Stimulated activated CD4-positive, alpha-beta T cell treated with anti-CD3 and anti-CD28 coated beads, TNF-alpha, amount 100 ng/mL, for 4 hours (primary cell): ENCODE measurements at regions not wholly inside any gene's neighbourhood (a gene's known extent, or its start where the extent isn't known, plus 50 kb on each side); places are given as distances from the start of the nearest gene placed in this dataset.

Experiments
- DNase-seq, 3 experiments: peaks; one replicate each; pipeline ENCODE4 v3.0.0-alpha.2; 2020; ENCODE audit warnings: low read depth in 3 of 3

DNA sequence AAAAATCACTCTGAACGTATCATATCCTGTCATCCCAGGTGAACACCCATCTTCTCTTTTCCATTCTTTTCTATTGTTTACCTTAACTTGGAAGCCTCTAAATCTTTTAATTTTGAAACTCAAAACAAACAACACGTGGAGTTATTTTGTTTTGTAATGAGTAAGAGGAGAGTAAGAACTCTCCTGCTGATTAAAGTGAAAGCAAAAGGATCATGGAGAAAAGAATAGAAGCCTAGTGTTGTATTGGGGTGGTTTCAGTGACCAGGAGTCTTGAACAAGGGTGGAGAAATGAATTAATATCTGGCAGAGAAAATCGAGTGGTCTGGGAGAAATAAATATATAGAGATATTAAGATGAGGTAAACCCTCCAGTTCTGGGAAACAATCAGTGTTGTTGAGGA lies 237.4 kb upstream of the UGT8 start:
- DNase-seq = no peak

DNA sequence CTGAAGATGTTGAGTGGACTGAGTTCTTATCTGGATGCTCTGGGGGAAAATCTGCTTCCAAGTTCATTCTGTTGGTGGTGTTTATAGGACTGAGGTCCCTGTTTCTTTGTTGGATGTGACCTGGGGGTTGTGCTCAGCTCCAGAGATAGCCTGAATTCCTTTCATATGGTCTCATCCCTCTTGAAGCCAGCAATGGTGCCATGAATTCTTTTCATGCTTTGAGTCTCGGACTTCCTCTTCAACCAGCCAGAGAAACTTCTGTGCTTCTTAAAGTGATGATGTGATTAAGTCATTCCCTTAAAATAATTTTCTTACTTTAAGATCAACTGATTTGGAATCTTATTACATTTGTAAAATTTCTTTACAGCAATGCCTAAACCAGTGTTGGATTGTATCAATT lies 233.8 kb upstream of the UGT8 start:
- no peak for DNase-seq

DNA sequence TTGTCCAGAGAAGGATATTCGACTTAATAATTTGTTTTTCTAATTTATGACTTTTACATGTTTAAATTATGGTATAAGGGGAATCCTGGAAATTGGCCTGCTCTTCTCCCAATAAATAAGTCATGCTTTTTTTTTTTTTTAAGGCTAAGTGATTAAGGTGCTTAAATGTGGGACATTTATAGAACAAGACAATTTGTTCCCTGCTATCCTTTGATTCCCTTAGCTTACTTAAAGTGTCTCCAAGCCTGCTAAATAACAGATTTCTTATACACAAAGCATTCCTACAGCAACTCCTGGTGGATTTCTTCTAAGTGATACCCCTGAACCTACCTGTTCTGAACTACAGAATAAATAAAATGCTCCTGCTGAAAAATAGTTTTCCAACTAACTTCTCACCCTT lies 233.0 kb upstream of the UGT8 start:
- DNase-seq = no peak

DNA sequence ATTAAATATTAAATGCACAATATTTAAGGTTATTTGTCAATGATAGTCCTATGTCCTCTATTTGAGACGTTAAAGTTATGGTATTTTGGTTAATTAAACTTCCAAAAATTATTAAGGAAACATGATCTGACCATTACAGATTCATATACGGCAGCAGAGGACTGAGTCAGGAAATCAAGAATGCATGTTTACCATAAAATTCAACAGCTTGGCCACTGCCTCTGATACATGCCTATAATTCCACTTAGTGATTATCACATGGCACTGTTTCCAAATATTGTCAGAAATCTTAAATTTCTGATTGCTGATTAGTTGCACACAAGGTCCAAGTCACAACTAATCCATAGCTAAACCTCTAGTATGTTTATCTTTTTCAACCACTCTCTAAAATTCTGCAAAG lies 232.2 kb upstream of the UGT8 start:
- no peak for DNase-seq

DNA sequence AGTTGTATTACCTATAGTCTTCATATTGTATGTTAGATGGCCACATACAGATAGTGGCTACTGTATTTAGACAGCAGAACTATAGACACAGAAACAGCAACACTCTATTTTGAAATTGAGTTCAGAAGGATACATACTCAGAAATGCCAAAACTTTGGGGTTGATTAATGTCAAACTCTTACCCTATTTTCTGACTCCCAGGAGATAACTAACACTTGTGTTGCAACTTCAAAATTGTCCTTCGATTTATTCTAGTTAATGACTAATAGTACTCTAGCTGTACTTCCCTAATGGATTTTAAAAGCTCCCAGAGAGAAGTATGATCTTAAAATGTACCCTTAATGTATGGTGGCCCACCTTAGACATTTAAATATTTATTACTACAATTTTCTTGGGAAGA lies 229.9 kb upstream of the UGT8 start:
- no peak for DNase-seq

GRCh38 chr4:114373508-114373907 lies 225.1 kb upstream of the UGT8 start:
- no peak for DNase-seq

DNA sequence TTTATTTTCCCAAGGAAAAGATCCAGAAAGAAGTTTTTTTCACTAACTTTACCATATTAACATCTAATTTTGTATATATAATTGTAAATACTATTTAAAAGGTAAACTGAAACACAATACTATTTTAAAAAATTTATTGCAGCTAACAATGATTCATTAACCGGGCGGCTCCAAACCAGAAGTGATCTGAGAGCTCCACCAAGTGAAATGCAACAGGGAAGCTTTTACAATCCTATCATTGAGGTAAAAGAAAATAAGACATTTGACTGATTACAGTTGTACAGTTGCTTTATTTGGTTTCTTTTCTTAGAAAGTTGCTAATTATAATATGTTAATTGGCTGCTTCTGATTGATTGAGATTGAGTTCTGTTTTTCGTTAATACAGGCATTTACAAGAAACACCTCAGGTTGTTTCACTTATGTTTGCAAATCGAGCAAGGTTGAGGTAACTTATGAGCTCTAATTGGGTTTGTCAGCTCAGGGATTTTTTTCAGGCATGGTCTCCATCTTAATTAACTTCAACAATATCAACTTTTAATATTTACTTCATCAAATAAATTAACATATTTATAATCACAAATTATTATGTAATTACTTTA lies 220.2 kb upstream of the UGT8 start:
- no peak for DNase-seq

- no peak for DNase-seq
Observed at GRCh38 chr4:114383067-114383466, 215.5 kb upstream of the UGT8 start.

DNA sequence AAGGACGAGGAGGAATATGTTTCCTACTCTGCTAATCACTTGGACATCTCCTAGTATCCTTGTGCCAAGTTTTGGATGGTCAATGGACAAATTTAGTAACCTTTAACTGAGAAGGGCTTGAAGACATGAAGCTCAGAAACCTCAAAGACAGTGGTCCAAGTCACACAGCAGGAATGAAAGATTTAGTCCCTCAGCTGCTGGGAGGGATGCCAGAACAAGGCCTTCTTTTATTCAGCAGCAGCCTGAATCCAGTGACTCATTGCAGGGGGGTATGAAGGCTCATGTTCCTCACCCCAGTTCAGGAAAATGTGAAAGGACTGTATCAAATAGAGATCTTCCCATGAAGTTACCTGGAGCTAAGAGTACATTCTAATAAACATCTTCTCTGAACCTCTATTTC lies 214.9 kb upstream of the UGT8 start:
- DNase-seq = no peak

DNA sequence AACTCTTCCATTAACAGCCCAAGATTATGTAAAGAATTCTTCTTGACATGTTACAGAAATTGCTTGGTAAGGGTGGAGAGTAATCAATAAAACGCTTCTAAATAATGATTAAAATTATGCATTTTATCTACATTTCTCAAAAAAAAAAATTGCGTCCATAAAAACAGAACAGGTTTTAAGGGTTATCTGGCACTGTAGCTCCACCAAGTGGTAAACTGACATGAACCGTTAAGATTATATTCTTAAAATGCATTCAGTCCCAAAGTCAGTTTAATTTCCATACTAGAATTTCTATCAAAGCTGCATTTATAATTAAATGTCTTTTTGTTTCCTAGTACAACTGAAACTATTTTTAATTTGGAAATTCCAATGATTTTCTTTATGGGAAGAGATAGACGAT lies 214.0 kb upstream of the UGT8 start:
- no peak for DNase-seq

GRCh38 chr4:114385195-114385985 lies 213.2 kb upstream of the UGT8 start:
- no peak for DNase-seq

DNA sequence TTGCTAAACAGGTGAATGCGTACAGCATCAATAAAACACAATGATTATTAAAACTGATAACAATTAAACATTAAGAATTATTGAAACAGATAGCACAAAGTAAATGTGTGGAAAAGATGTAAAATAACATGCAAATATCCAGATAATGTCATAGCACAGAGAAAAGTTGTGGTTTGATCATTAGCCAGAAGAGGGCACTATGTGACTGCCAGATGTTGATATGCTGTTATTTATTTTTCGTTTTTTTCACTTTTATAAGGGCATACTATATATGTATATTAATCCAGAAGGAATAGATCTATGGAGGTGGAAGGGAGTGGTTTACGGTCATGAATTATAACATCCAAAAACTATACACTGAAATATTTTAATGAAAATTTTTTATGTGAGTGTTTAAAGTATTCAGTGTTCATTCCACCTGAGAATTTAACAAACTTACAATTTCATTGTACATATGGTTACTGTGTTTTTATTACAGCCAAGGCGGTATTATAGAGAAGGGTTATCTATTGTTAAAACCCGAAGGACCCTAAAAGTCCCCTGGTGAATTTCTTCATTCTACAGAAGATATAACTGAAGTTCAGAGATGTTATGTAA lies 211.9 kb upstream of the UGT8 start:
- no peak for DNase-seq

- DNase-seq = no peak
Observed at GRCh38 chr4:114389070-114389685, 209.4 kb upstream of the UGT8 start.

DNA sequence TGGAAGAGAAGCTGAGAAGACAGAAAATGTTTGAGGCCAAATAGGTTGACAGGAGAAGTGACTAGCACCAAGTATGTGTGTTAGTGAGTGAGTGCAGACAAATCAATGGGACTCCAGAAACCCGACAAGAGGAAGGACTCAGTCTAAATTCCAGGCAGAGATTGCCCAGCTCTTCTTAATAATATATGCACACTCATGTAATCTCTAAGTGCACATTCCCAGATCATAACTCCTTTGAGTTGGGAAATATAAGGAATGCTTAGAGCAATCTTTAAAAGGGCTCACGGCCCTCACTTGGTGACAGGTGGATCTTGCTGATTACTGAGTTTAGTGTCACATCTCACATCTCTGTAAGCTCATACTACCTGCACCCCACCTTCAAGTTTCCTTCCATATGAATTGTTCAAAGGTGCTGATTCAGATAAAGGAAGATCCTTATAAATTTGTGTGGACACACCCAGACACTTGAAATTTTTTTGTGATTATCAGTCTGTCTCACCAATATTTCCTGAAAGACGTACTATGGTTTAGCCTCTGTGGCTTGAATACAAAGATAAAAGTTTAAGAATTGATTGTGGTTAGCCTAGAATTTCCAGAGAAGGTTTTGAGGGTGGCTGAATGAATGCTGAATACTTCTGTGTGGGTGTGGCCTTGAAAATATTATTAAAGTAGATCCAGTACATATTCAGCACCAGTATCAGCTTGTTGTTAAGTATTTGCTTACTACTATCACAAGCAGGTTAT lies 205.1 kb upstream of the UGT8 start:
- DNase-seq = no peak

- DNase-seq = no peak
Observed at GRCh38 chr4:114396808-114397207, 201.8 kb upstream of the UGT8 start.

GRCh38 chr4:114398410-114398809 lies 200.2 kb upstream of the UGT8 start:
- no peak for DNase-seq

- DNase-seq = no peak
Observed at GRCh38 chr4:114399105-114399504, 199.5 kb upstream of the UGT8 start.

- DNase-seq = no peak
Observed at GRCh38 chr4:114400531-114400930, 198.1 kb upstream of the UGT8 start.

DNA sequence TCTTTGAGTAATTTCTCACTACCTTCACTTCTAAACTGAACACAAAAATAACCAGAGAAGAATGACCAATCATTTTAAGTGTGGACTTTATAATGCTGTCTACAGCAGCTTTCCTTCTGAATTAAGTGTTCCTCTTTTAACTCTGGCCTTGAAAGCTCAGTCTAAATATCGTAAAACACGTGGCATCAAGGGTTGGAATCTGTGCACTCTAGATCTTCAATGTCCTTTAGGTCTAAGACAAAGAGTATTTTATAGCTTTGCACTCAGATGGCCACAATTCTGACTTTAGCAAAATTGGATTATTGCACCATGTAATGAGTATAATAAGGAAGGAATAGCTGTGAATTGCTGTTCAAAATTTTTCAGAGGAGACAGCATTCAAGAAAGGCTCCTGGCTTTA lies 197.1 kb upstream of the UGT8 start:
- DNase-seq = no peak

DNA sequence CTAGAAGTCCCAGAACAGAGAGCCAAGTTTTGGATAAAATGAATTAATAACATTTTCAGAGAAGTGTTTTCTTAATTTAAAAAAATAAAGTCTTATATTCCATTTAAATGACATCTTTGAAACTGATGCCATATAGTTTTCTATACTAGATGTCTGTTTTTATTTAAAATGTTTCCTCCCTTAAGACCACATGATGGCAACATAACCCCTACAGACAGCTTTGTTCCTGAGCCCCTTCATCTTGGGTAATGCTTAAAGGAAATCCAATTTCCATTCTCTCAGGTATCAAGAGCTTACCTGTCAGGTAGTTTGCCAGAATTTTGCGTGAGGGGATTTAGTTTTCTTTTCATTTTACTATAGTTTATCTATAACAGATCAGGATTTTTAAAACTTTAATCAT lies 181.4 kb upstream of the UGT8 start:
- no peak for DNase-seq

DNA sequence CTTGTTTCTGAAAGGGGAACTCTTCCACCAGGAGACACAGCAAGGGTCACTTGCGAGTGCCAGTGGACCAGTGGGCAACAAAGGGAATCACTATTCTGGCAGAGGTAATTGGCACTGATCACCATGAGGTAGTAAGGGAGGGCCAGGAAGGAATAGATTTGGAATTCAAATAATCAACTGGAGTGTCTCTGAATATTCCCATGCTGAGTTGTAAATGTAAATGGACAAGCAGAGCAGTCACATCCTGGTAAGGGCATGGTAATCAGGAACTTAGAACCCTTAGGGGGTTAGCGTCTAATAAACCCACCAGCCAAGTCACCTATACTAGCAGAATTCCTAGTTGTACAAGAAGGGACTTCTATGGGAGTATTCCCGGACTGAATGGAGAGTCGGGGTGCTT lies 178.5 kb upstream of the UGT8 start:
- no peak for DNase-seq

GRCh38 chr4:114423582-114423981 lies 175.0 kb upstream of the UGT8 start:
- DNase-seq = no peak
